Spinal cord (tissue), 9 donors: ENCODE measurements at regions not wholly inside any gene's neighbourhood (a gene's known extent, or its start where the extent isn't known, plus 50 kb on each side); places are given as distances from the start of the nearest gene placed in this dataset.

ENCODE experiments used
- DNase-seq, 6 donors: peaks; one replicate each; pipeline versions ENCODE4 v3.0.0 to v3.0.0-alpha.2; 2013 to 2015; ENCODE audit warnings: low spot score in 6 of 6, low read depth in 4 of 6
- H3K27ac ChIP-seq: one replicate; pipeline ENCODE4 v1.5.1; 2013; ENCODE audit warnings: low read depth, low read length, control low read depth
- H3K27me3 ChIP-seq: one replicate; pipeline ENCODE4 v1.6.1; 2013; ENCODE audit warnings: low read length; ENCODE audit not compliant: control insufficient read depth, insufficient read depth
- H3K36me3 ChIP-seq: one replicate; pipeline ENCODE4 v1.6.1; 2013; ENCODE audit warnings: low read length; ENCODE audit not compliant: control insufficient read depth, insufficient read depth
- H3K4me1 ChIP-seq: one replicate; pipeline ENCODE4 v1.6.1; 2013; ENCODE audit warnings: low read length; ENCODE audit not compliant: control insufficient read depth, insufficient read depth
- H3K4me3 ChIP-seq: one replicate; pipeline ENCODE4 v1.5.1; 2013; ENCODE audit warnings: low read depth, low read length, control low read depth
- H3K9me3 ChIP-seq: one replicate; pipeline ENCODE4 v1.6.1; 2013; ENCODE audit warnings: low read length; ENCODE audit not compliant: control insufficient read depth, insufficient read depth
- WGBS: methylation state at CpG from one replicate; pipeline ENCODE4 v1.1.5; 2013; ENCODE audit warnings: missing lambda C conversion rate; ENCODE audit not compliant: insufficient coverage; 5-methylcytosine and 5-hydroxymethylcytosine counted together
- donor health status: healthy.

GRCh38 chr1:168879896-168880734 lies 151.1 kb upstream of the DPT start:
- Histone ChIP-seq H3K27me3 (no peaks in the 10 kb centered on the region), H3K4me3 (no peak overlapping the region), H3K27ac (no peak overlapping the region), H3K36me3 (no peaks in the 10 kb centered on the region), H3K4me1 (peaks cover 3% of the 10 kb centered on the region), H3K9me3 (no peaks in the 10 kb centered on the region)
- 74% methylated on average over 7 of the region's 10 CpGs for WGBS
- peak in 1 of 6 donors; percentile 49 for DNase-seq

GRCh38 chr1:168881656-168882260 lies 152.8 kb upstream of the DPT start:
- 50% methylated on average over 2 of the region's 2 CpGs for WGBS
- Histone ChIP-seq H3K27ac (no peak overlapping the region), H3K4me1 (peaks cover 3% of the 10 kb centered on the region), H3K4me3 (no peak overlapping the region), H3K36me3 (no peaks in the 10 kb centered on the region), H3K9me3 (no peaks in the 10 kb centered on the region), H3K27me3 (no peaks in the 10 kb centered on the region)
- DNase-seq: peak in 1 of 6 donors; percentile 40

GRCh38 chr1:168887381-168887780 lies 158.4 kb upstream of the DPT start:
- H3K4me1 ChIP-seq: no peaks in the 10 kb centered on the region
- WGBS: 71% methylated on average over 4 of the region's 4 CpGs
- H3K9me3 ChIP-seq: peaks cover 2% of the 10 kb centered on the region
- H3K36me3 ChIP-seq: no peaks in the 10 kb centered on the region
- H3K4me3 ChIP-seq: no peak overlapping the region
- H3K27me3 ChIP-seq: no peaks in the 10 kb centered on the region
- no peak for DNase-seq
- no peak overlapping the region for H3K27ac ChIP-seq

- H3K4me1 ChIP-seq: no peaks in the 10 kb centered on the region
- H3K9me3 ChIP-seq: peaks cover 2% of the 10 kb centered on the region
- no peak overlapping the region for H3K4me3 ChIP-seq
- H3K27ac ChIP-seq: no peak overlapping the region
- WGBS: no CpG with 5 or more reads among the region's 2 CpGs
- H3K36me3 ChIP-seq: no peaks in the 10 kb centered on the region
- no peaks in the 10 kb centered on the region for H3K27me3 ChIP-seq
- DNase-seq: no peak
Measured at GRCh38 chr1:168888418-168888817, 159.4 kb upstream of the DPT start.

- WGBS: no CpG with 5 or more reads among the region's 3 CpGs
- Histone ChIP-seq H3K4me1 (no peaks in the 10 kb centered on the region), H3K27ac (no peak overlapping the region), H3K27me3 (no peaks in the 10 kb centered on the region), H3K36me3 (no peaks in the 10 kb centered on the region), H3K9me3 (peaks cover 2% of the 10 kb centered on the region), H3K4me3 (no peak overlapping the region)
- DNase-seq: no peak
Measured at GRCh38 chr1:168892931-168893330, 163.9 kb upstream of the DPT start.

- no peak overlapping the region for H3K27ac ChIP-seq
- WGBS: 73% methylated on average over 3 of the region's 3 CpGs
- no peaks in the 10 kb centered on the region for H3K27me3 ChIP-seq
- H3K4me3 ChIP-seq: no peak overlapping the region
- no peaks in the 10 kb centered on the region for H3K4me1 ChIP-seq
- DNase-seq: peak in 1 of 6 donors; percentile 32
- H3K36me3 ChIP-seq: no peaks in the 10 kb centered on the region
- peaks cover 2% of the 10 kb centered on the region for H3K9me3 ChIP-seq
Measured at GRCh38 chr1:168893359-168893801, 164.4 kb upstream of the DPT start.

- H3K27ac ChIP-seq: no peak overlapping the region
Measured at GRCh38 chr1:168894397-168894903, 165.4 kb upstream of the DPT start.

GRCh38 chr1:168897249-168897648 lies 168.2 kb upstream of the DPT start:
- no peaks in the 10 kb centered on the region for H3K36me3 ChIP-seq
- no peaks in the 10 kb centered on the region for H3K27me3 ChIP-seq
- H3K4me1 ChIP-seq: no peaks in the 10 kb centered on the region
- DNase-seq: no peak
- 95% methylated on average over 2 of the region's 2 CpGs for WGBS
- no peak overlapping the region for H3K27ac ChIP-seq
- H3K4me3 ChIP-seq: no peak overlapping the region
- H3K9me3 ChIP-seq: no peaks in the 10 kb centered on the region

More at GRCh38 chr1:168894397-168894903, 165.4 kb upstream of the DPT start:
- Histone ChIP-seq H3K36me3 (no peaks in the 10 kb centered on the region), H3K27me3 (no peaks in the 10 kb centered on the region), H3K4me3 (no peak overlapping the region), H3K9me3 (no peaks in the 10 kb centered on the region), H3K4me1 (no peaks in the 10 kb centered on the region)
- DNase-seq: no peak
- 100% methylated on average over 1 of the region's 4 CpGs for WGBS

GRCh38 chr1:168903237-168903830 lies 174.3 kb upstream of the DPT start:
- Histone ChIP-seq H3K27ac (no peak overlapping the region), H3K36me3 (no peaks in the 10 kb centered on the region), H3K27me3 (no peaks in the 10 kb centered on the region), H3K9me3 (no peaks in the 10 kb centered on the region), H3K4me1 (no peaks in the 10 kb centered on the region), H3K4me3 (no peak overlapping the region)
- no CpG with 5 or more reads among the region's 2 CpGs for whole genome bisulfite sequencing
- DNase-seq: no peak
